Gastroesophageal sphincter (tissue), 3 donors: ENCODE measurements at regions not wholly inside any gene's neighbourhood (a gene's known extent, or its start where the extent isn't known, plus 50 kb on each side); places are given as distances from the start of the nearest gene placed in this dataset.

Experiments used
- CTCF ChIP-seq, 4 experiments: fragments of 200-600 bp in 2 of 4; fragments of 450-650 bp in 2 of 4; sonication (generic) in 1 of 4; IDR thresholded peaks; one replicate each; pipeline ENCODE4 v1.5.1; 2017 to 2019; ENCODE audit warnings: antibody characterized with exemption in 4 of 4, mild to moderate bottlenecking in 2 of 4, moderate library complexity in 2 of 4
- EP300 ChIP-seq: sonication (generic); formaldehyde crosslinking; IDR thresholded peaks from one replicate; pipeline ENCODE4 v1.6.1; 2017; ENCODE audit warnings: antibody characterized with exemption, mild to moderate bottlenecking
- POLR2A ChIP-seq, 2 donors: fragments of 450-650 bp; IDR thresholded peaks; one replicate each; pipeline ENCODE4 v1.6.1; 2017; ENCODE audit warnings: antibody characterized with exemption in 2 of 2, mild to moderate bottlenecking in 2 of 2, moderate library complexity in 1 of 2

GRCh38 chr6:102936959-102937358, 1543.5 kb downstream of the GRIK2 start:
- TF ChIP-seq CTCF (IDR thresholded peaks at IDR 0.05) (no peak), POLR2A (IDR thresholded peaks at IDR 0.05) (no peak), EP300 (no peak)
